HG02642 (cell line): ENCODE measurements at regions not wholly inside any gene's neighbourhood (a gene's known extent, or its start where the extent isn't known, plus 50 kb on each side); places are given as distances from the start of the nearest gene placed in this dataset.

Experiments used
- ATAC-seq: cut with Tn5 transposase; IDR thresholded peaks from one replicate; pipeline ENCODE4 v1.9.1; 2021; ENCODE audit warnings: mild to moderate bottlenecking; ENCODE audit not compliant: unreplicated experiment, poor library complexity

- no peak for ATAC-seq
Observed at GRCh38 chr3:110754212-110754916, 317.3 kb upstream of the NECTIN3 start.

- no peak for ATAC-seq
Observed at GRCh38 chr3:110755345-110755744, 316.3 kb upstream of the NECTIN3 start.

DNA sequence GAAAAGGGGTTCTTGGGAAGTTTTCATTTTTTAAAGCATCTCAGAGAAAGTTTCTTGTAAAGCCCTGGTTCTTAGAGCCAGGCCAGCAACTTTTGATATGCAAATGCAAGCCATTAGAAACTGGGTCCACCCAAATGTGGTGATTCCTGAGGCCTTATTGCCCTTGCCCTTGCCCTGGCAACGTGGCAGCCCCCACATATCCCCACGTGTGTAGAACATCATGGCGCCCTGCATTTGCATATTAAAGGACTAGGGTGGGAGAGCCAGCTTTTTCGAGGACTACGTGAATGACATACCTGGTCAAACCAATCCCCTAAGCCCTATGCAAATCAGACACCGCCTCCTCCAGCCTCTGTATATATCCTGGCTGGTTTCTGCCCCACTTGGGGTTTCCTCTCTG is 314.9 kb upstream of the NECTIN3 start:
- no peak for ATAC-seq

DNA sequence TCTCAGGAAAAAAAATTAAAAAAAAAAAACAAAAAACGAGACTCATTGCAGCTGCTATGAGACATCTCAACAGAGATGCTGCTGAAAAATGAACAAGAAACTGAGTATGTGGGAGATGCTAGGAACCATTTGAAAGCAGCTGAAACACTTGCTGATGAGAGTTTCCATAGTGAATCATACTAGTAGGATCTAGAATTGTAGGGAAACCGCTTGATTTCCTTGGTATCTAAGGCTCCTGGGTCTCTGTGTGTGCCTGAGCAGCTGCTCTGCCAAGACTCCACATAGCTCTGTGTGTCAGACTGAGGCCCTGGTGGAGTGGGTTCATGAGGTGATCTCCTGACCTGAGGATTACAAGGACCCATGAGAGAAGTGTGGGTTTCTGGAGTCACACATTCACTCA is 313.4 kb upstream of the NECTIN3 start:
- no peak for ATAC-seq

GRCh38 chr3:110767156-110767555 is 304.5 kb upstream of the NECTIN3 start:
- no peak for ATAC-seq

GRCh38 chr3:110767838-110768237 is 303.8 kb upstream of the NECTIN3 start:
- ATAC-seq, result no peak

- ATAC-seq, result no peak
Observed at GRCh38 chr3:110773413-110773954, 298.1 kb upstream of the NECTIN3 start.

GRCh38 chr3:110774496-110775265 is 296.9 kb upstream of the NECTIN3 start:
- no peak for ATAC-seq

DNA sequence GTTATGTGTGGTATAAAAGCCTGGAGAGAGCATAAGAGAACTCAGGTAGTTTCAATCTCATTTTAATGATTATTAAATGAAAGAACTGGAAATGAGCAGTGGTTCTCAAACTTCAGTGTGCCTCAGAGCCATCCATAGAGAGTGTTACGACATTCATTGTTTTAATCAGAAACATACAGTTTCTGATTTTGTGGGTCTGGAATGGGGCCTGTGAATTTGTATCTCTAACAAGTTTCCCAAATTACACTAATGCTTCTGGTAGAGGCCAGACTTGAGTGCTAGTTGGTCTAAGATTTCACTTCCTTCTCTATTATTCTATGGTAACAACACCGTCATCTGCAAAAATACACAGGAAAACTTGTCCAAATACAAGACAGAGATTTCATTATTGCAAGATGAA is 292.0 kb upstream of the NECTIN3 start:
- no peak for ATAC-seq

DNA sequence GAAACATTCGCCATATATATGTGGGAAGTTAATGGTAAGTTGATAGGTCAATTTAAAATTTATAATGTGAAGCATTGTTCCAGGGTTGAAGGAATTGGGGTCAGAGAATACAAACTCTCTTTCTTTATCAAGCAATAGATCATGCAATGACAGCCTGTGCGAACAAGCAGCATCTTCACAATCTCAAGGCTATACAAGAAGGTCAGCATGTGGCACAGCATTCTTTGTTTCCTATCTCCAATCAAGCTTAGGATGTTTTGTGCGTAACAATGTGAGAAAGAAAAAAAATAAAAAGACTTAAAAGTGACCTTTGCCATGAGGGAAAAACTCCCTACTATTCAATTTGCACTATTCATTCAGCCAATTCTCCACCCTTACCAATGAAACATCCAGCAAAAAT is 288.1 kb upstream of the NECTIN3 start:
- no peak for ATAC-seq

- no peak for ATAC-seq
Observed at GRCh38 chr3:110788794-110789193, 282.8 kb upstream of the NECTIN3 start.

- no peak for ATAC-seq
Observed at GRCh38 chr3:110789315-110789714, 282.3 kb upstream of the NECTIN3 start.

- no peak for ATAC-seq
Observed at GRCh38 chr3:110790631-110791030, 281.0 kb upstream of the NECTIN3 start.

DNA sequence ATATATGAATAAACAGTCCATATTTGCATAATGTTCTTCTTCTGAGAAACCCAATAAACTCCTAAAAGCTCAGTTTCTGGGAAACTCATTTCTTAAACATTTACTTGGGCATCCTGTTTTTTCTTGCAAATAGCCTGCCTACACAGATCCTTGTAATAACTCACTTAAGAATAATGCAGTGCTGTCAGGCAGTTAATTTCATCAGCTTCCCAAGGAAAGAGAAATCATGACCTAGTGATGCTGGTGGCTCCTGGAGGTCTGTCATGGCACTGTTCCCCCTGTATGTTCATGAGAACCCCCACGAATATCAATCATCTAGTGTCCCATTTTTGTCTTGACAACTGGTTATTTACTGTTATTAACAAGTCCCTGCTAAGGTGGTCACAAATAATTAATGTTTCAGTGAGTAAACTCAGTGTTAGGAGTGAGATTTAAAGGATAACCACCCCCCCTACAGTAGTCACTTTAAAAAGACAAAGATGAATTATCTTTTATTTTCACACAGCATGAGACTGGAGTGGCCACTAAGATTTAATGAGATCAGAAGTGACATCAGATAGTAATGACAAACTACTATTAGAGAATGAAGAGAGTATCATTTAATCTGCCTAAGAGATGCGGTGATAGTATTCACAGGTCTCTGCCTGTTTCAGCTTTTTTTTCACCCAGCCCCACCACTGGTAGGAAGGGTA is 279.5 kb upstream of the NECTIN3 start:
- ATAC-seq, result no peak

GRCh38 chr3:110793611-110794010 is 278.0 kb upstream of the NECTIN3 start:
- no peak for ATAC-seq

GRCh38 chr3:110795163-110795562 is 276.5 kb upstream of the NECTIN3 start:
- ATAC-seq, result no peak

DNA sequence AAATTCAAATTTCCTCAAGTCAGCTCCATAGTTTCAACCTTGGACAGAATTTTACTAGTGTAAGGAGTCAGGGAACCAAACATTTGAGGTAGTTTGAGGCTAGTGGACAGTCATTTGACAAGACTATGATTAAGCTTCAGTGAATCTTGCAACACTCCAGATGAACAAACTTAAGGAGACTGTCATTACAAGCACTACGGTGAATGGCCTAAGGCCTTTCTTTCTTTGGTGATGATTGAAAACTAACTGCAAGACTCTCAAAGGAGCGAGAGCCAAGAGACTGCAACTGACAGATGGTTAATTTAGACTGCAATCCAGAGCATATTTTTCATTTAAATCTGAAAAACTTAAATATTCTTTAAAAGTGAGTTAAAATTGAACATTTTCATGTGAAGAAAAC is 272.3 kb upstream of the NECTIN3 start:
- ATAC-seq, result no peak

GRCh38 chr3:110804856-110805255 is 266.8 kb upstream of the NECTIN3 start:
- no peak for ATAC-seq

GRCh38 chr3:110806924-110807323 is 264.7 kb upstream of the NECTIN3 start:
- ATAC-seq, result no peak

GRCh38 chr3:110808630-110809029 is 263.0 kb upstream of the NECTIN3 start:
- no peak for ATAC-seq

- ATAC-seq, result no peak
Observed at GRCh38 chr3:110810356-110810755, 261.3 kb upstream of the NECTIN3 start.
